A549 (cell line): ENCODE measurements at regions not wholly inside any gene's neighbourhood (a gene's known extent, or its start where the extent isn't known, plus 50 kb on each side); places are given as distances from the start of the nearest gene placed in this dataset.

Experiments
- ATAC-seq, 2 experiments: fragments of 200-7000 bp in 1 of 2; fragments of >200 bp in 1 of 2; cut with Nextera tagmentation in 1 of 2; cut with Tn5 transposase in 1 of 2; 3 replicates each; pipeline versions ENCODE4 v1.8.0 to v1.9.1; 2018 to 2020; ENCODE audit warnings: mild to moderate bottlenecking in 1 of 2, moderate library complexity in 1 of 2
- CTCF ChIA-PET: fragments of 300-600 bp; sonication (Branson Sonifier 250); formaldehyde crosslinking; extraction: SDS; loops from one replicate; lab custom pipeline; 2021; ENCODE audit warnings: antibody characterized with exemption, inconsistent platforms; lab: Yijun Ruan, JAX
- POLR2A ChIA-PET: fragments of 350-600 bp; formaldehyde crosslinking; extraction: SDS; loops from one replicate; lab custom pipeline; 2021; ENCODE audit warnings: antibody characterized with exemption, inconsistent platforms; lab: Yijun Ruan, JAX
- DNase-seq, 2 experiments: peaks; one replicate each; pipeline versions ENCODE4 v3.0.0 to v3.0.0-alpha.2; 2011 to 2016; ENCODE audit warnings: low read depth in 1 of 2, low spot score in 1 of 2
- FAIRE-seq: peaks from 2 replicates; lab custom pipeline; 2011; peaks lifted over from hg19 to GRCh38; lab: Jason Lieb, UNC
- H3K27ac ChIP-seq, 2 experiments: fragments of >200 bp; sonication (Bioruptor Twin); formaldehyde crosslinking; 3 replicates each; pipeline ENCODE4 v1.5.1; 2016 to 2017
- H3K4me1 ChIP-seq: fragments of >200 bp; sonication (Bioruptor Twin); formaldehyde crosslinking; 3 replicates; pipeline ENCODE4 v1.6.1; 2016
- H3K4me2 ChIP-seq: fragments of >200 bp; sonication (Bioruptor Twin); formaldehyde crosslinking; 3 replicates; pipeline ENCODE4 v1.6.1; 2016
- H3K4me3 ChIP-seq: fragments of >200 bp; sonication (Bioruptor Twin); formaldehyde crosslinking; 3 replicates; pipeline ENCODE4 v1.5.1; 2016
- H3K9me3 ChIP-seq: fragments of >200 bp; sonication (Bioruptor Twin); formaldehyde crosslinking; 3 replicates; pipeline ENCODE4 v1.6.1; 2016
- BHLHE40 ChIP-seq: IDR thresholded peaks from 2 replicates; pipeline ENCODE4 v1.6.1; 2012; ENCODE audit warnings: low read depth, low read length, inconsistent platforms
- CBX2 ChIP-seq: fragments of 200-600 bp; sonication (generic); IDR thresholded peaks from 2 replicates; pipeline ENCODE4 v1.6.1; 2016; ENCODE audit warnings: low read depth, mild to moderate bottlenecking, borderline replicate concordance
- CEBPB ChIP-seq, 2 experiments: fragments of >200 bp in 1 of 2; sonication (Bioruptor Twin) in 1 of 2; formaldehyde crosslinking in 1 of 2; IDR thresholded peaks; 2 replicates each; pipeline ENCODE4 v1.6.1; 2012 to 2016
- CHD4 ChIP-seq: fragments of 200-600 bp; sonication (generic); IDR thresholded peaks from 2 replicates; pipeline ENCODE4 v1.6.1; 2016; ENCODE audit warnings: antibody characterized with exemption, mild to moderate bottlenecking, borderline replicate concordance
- EHF ChIP-seq: fragments of 250-450 bp; sonication (Bioruptor Pico); IDR thresholded peaks from 2 replicates; pipeline ENCODE4 v1.5.0; 2020; ENCODE audit warnings: mild to moderate bottlenecking
- ESRRA ChIP-seq: fragments of 150-350 bp; IDR thresholded peaks from 2 replicates; pipeline ENCODE4 v1.6.1; 2014; ENCODE audit warnings: mild to moderate bottlenecking, low read length, borderline replicate concordance
- FOSL2 ChIP-seq, 2 experiments: fragments of 450-650 bp in 1 of 2; fragments of >200 bp in 1 of 2; sonication (Bioruptor Twin) in 1 of 2; formaldehyde crosslinking; IDR thresholded peaks; 2 replicates each; pipeline versions ENCODE4 v1.5.0 to v1.6.1; 2016 to 2020; ENCODE audit warnings: mild to moderate bottlenecking in 1 of 2, moderate library complexity in 1 of 2
- FOXS1 ChIP-seq: fragments of 250-450 bp; sonication (Bioruptor Pico); IDR thresholded peaks from 2 replicates; pipeline ENCODE4 v1.5.0; 2020; ENCODE audit warnings: mild to moderate bottlenecking, moderate library complexity
- GATA3 ChIP-seq: IDR thresholded peaks from 2 replicates; pipeline ENCODE4 v1.6.1; 2012; ENCODE audit warnings: borderline replicate concordance
- HEYL ChIP-seq: fragments of 250-450 bp; sonication (Bioruptor Pico); IDR thresholded peaks from 2 replicates; pipeline ENCODE4 v1.8.0; 2021; ENCODE audit warnings: mild to moderate bottlenecking, moderate library complexity
- HOXA7 ChIP-seq: fragments of 250-450 bp; sonication (Bioruptor Pico); IDR thresholded peaks from 2 replicates; pipeline ENCODE4 v1.5.0; 2020; ENCODE audit warnings: mild to moderate bottlenecking, moderate library complexity
- JUN ChIP-seq, 2 experiments: fragments of >200 bp; sonication (Bioruptor Twin); formaldehyde crosslinking; IDR thresholded peaks; 2 replicates in 1 of 2; 3 replicates in 1 of 2; pipeline ENCODE4 v1.6.1; 2016 to 2017
- KDM1A ChIP-seq: fragments of 200-600 bp; sonication (generic); IDR thresholded peaks from 2 replicates; pipeline ENCODE4 v1.6.1; 2016; ENCODE audit warnings: low read depth, mild to moderate bottlenecking
- NPAS2 ChIP-seq: fragments of 250-450 bp; sonication (Bioruptor Pico); IDR thresholded peaks from 2 replicates; pipeline ENCODE4 v1.8.0; 2022; ENCODE audit warnings: mild to moderate bottlenecking, moderate library complexity, borderline replicate concordance
- NR3C1 ChIP-seq: fragments of >200 bp; sonication (Bioruptor Twin); formaldehyde crosslinking; IDR thresholded peaks from 3 replicates; pipeline ENCODE4 v1.6.1; 2017
- PHF8 ChIP-seq: fragments of 200-600 bp; sonication (generic); IDR thresholded peaks from 2 replicates; pipeline ENCODE4 v1.6.1; 2016; ENCODE audit warnings: low read depth, mild to moderate bottlenecking, antibody characterized with exemption, moderate library complexity, borderline replicate concordance
- RAD21 ChIP-seq, 2 experiments: fragments of >200 bp in 1 of 2; sonication (Bioruptor Twin) in 1 of 2; formaldehyde crosslinking in 1 of 2; IDR thresholded peaks in 1 of 2; conservative IDR thresholded peaks in 1 of 2; 2 replicates in 1 of 2; 3 replicates in 1 of 2; pipeline ENCODE4 v1.6.1; 2012 to 2018; ENCODE audit warnings: inconsistent platforms in 1 of 2
- RNF2 ChIP-seq: fragments of 200-600 bp; sonication (generic); IDR thresholded peaks from 2 replicates; pipeline ENCODE4 v1.6.1; 2016; ENCODE audit warnings: low read depth, mild to moderate bottlenecking, antibody characterized with exemption, moderate library complexity, borderline replicate concordance
- SMC3 ChIP-seq: fragments of >200 bp; sonication (Bioruptor Twin); formaldehyde crosslinking; IDR thresholded peaks from 3 replicates; pipeline ENCODE4 v1.6.1; 2018; ENCODE audit warnings: inconsistent platforms
- SREBF2 ChIP-seq: fragments of 450-650 bp; IDR thresholded peaks from 2 replicates; pipeline ENCODE4 v1.6.1; 2014; ENCODE audit warnings: mild to moderate bottlenecking, moderate library complexity
- TFCP2L1 ChIP-seq: fragments of 250-450 bp; sonication (Bioruptor Pico); IDR thresholded peaks from 2 replicates; pipeline ENCODE4 v1.5.0; 2021; ENCODE audit warnings: mild to moderate bottlenecking
- ZC3H11A ChIP-seq: fragments of 450-650 bp; IDR thresholded peaks from 2 replicates; pipeline ENCODE4 v1.6.1; 2014; ENCODE audit warnings: antibody characterized with exemption, mild to moderate bottlenecking
- ZNF302 ChIP-seq: fragments of 250-450 bp; sonication (Bioruptor Pico); IDR thresholded peaks from 2 replicates; pipeline ENCODE4 v1.9.0; 2021; ENCODE audit warnings: inconsistent platforms, mild to moderate bottlenecking, moderate library complexity
- ZSCAN20 ChIP-seq: fragments of 250-450 bp; sonication (Bioruptor Pico); IDR thresholded peaks from 2 replicates; pipeline ENCODE4 v1.8.0; 2022; ENCODE audit warnings: mild to moderate bottlenecking, moderate library complexity
- WGBS: methylation state at CpG from one replicate; pipeline ENCODE4 v1.1.6; 2017; ENCODE audit errors: missing lambda C conversion rate; 5-methylcytosine and 5-hydroxymethylcytosine counted together
- TF ChIP-seq, protein P1 (sequence below): IDR thresholded peaks from 2 replicates; pipeline ENCODE4 v1.6.1; 2012
- TF ChIP-seq, protein P2 (sequence below): IDR thresholded peaks from 2 replicates; pipeline ENCODE4 v1.6.1; 2012; ENCODE audit warnings: low read depth, borderline replicate concordance
- TF ChIP-seq, protein P3 (sequence below): IDR thresholded peaks from 2 replicates; pipeline ENCODE4 v1.6.1; 2012
- TF ChIP-seq, protein P4 (sequence below): fragments of 250-450 bp; sonication (Bioruptor Pico); IDR thresholded peaks from 2 replicates; pipeline ENCODE4 v1.5.0; 2020; ENCODE audit warnings: low read depth, mild to moderate bottlenecking, moderate library complexity

DNA sequence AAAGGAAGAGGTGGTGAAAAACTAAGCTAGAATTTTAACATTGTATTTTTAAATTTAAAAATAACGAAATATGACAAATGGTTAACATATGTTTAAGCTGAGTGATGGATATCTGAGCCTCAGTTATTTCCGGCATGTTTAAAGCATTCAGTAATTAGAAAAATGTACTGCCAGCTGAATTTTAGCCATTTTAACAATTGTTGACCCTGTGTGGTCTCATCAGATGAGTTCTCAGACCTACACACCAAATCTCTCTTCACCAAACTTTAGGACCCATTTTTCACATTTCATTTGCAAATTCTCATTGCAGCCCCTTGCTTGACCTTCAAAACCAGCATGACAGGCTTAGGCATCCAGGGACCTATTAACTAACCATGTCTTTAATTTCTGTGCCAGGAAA lies 91.5 kb upstream of the RGPD4 start (continued):
- no peak for TF ChIP-seq NPAS2 (CRISPR knock-in tag)
- no peak for TF ChIP-seq CBX2

DNA sequence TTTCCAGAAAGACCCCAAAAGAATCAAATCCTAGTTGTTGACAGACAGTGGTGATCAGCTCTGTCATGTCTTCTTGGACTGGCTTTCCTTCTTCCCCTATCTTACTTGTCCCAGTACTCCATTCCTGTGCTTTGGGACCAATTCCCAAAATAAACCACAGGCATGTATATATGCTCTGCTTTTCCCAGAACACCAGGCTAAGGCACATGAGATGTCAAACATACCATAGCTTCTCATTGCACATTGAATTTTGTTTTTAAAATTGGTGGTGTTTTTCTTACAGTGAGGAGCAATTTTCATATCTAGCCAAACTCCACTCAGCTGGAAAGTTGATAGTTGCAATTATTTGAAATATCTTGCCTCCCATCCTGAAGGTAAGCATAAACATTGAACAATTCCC lies 88.9 kb upstream of the RGPD4 start:
- no peak overlapping the region for H3K4me3 ChIP-seq
- DNase-seq, result no peak
- no peak overlapping the region for H3K4me2 ChIP-seq
- no peaks in the 10 kb centered on the region for H3K4me1 ChIP-seq
- POLR2A ChIA-PET, result no interaction called here
- CTCF ChIA-PET, result interaction anchor here (0.6 to 1.7 kb wide), 4 partner anchors 26 to 82 kb away, joined by 3 to 4 read pairs (median 3); no protein-coding TSS in a partner anchor
- H3K9me3 ChIP-seq, result no peaks in the 10 kb centered on the region
- H3K27ac ChIP-seq, result no peak overlapping the region
- FAIRE-seq, result no peak
- TF ChIP-seq SMC3 (no peak), TFCP2L1 (no peak), CHD4 (no peak), RNF2 (no peak), RAD21 (conservative IDR thresholded peaks at IDR 0.05 in 1 of 2, IDR thresholded peaks at IDR 0.05 in 1 of 2) (no peak), ESRRA (no peak), PHF8 (no peak), JUN (IDR thresholded peaks at IDR 0.05) (no peak), SREBF2 (no peak), HOXA7 (CRISPR knock-in tag) (no peak), EHF (no peak), ZC3H11A (no peak), NPAS2 (CRISPR knock-in tag) (no peak), ZNF302 (CRISPR knock-in tag) (no peak)
- TF ChIP-seq, protein P1, sequence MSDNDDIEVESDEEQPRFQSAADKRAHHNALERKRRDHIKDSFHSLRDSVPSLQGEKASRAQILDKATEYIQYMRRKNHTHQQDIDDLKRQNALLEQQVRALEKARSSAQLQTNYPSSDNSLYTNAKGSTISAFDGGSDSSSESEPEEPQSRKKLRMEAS, result no peak
- TF ChIP-seq, protein P2, sequence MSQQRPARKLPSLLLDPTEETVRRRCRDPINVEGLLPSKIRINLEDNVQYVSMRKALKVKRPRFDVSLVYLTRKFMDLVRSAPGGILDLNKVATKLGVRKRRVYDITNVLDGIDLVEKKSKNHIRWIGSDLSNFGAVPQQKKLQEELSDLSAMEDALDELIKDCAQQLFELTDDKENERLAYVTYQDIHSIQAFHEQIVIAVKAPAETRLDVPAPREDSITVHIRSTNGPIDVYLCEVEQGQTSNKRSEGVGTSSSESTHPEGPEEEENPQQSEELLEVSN, result no peak
- no peak for ATAC-seq

DNA sequence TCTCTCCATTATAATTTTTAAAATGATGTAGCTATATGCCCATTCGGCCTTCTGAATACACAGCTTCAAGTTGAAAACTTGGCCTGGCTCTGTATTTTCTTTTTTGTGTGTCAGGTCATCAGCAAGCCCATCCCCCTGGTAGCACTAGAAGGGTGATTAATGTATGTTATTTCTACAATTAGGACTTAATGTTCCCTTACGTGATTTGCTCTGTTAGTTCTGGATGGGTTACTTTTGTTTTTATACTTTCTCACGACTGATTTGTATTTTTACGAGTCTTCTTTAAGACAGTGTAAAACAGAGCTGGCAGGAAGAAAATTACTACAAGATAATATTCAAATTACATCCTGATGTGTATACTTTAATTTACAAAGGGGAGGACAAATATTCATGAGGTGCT lies 88.4 kb upstream of the RGPD4 start:
- no peak for ATAC-seq
- Histone ChIP-seq H3K4me2 (no peak overlapping the region), H3K9me3 (no peaks in the 10 kb centered on the region), H3K27ac (no peak overlapping the region), H3K4me1 (no peaks in the 10 kb centered on the region), H3K4me3 (no peak overlapping the region)
- no peak for FAIRE-seq
- WGBS, result 86% methylated on average over 4 of the region's 4 CpGs
- CTCF ChIA-PET, result interaction anchor here (1.7 kb wide), 1 partner anchor 37 kb away, joined by 3 read pairs; no protein-coding TSS in a partner anchor
- DNase-seq, result no peak
- POLR2A ChIA-PET, result no interaction called here
- TF ChIP-seq, protein P3, sequence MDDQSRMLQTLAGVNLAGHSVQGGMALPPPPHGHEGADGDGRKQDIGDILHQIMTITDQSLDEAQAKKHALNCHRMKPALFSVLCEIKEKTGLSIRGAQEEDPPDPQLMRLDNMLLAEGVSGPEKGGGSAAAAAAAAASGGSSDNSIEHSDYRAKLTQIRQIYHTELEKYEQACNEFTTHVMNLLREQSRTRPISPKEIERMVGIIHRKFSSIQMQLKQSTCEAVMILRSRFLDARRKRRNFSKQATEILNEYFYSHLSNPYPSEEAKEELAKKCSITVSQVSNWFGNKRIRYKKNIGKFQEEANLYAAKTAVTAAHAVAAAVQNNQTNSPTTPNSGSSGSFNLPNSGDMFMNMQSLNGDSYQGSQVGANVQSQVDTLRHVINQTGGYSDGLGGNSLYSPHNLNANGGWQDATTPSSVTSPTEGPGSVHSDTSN, result no peak
- TF ChIP-seq CEBPB (IDR thresholded peaks at IDR 0.05), result no peak
- TF ChIP-seq NPAS2 (CRISPR knock-in tag), result no peak
- no peak for TF ChIP-seq PHF8
- TF ChIP-seq BHLHE40, result no peak
- TF ChIP-seq HEYL, result no peak
- TF ChIP-seq, protein P4, sequence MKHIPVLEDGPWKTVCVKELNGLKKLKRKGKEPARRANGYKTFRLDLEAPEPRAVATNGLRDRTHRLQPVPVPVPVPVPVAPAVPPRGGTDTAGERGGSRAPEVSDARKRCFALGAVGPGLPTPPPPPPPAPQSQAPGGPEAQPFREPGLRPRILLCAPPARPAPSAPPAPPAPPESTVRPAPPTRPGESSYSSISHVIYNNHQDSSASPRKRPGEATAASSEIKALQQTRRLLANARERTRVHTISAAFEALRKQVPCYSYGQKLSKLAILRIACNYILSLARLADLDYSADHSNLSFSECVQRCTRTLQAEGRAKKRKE (CRISPR knock-in tag), result no peak
- TF ChIP-seq CHD4, result no peak
- no peak for TF ChIP-seq FOSL2 (IDR thresholded peaks at IDR 0.05)
- TF ChIP-seq FOSL2 (CRISPR knock-in tag; IDR thresholded peaks at IDR 0.05), result no peak
- TF ChIP-seq CBX2, result no peak
- TF ChIP-seq KDM1A, result no peak
- TF ChIP-seq NR3C1, result no peak
- no peak for TF ChIP-seq GATA3
- no peak for TF ChIP-seq SMC3
- no peak for TF ChIP-seq FOXS1 (CRISPR knock-in tag)
- TF ChIP-seq ZSCAN20 (CRISPR knock-in tag), result no peak
